OCI-LY1 (cell line): ENCODE measurements at regions not wholly inside any gene's neighbourhood (a gene's known extent, or its start where the extent isn't known, plus 50 kb on each side); places are given as distances from the start of the nearest gene placed in this dataset.

Experiments used
- CTCF ChIP-seq: fragments of 200-600 bp; sonication (generic), shearing (Covaris generic); IDR thresholded peaks from 2 replicates; pipeline ENCODE4 v1.5.1; 2017; ENCODE audit warnings: mild to moderate bottlenecking, antibody characterized with exemption, low read length, moderate library complexity, mixed read lengths
- EZH2 ChIP-seq: fragments of 200-600 bp; sonication (generic), shearing (Covaris generic); IDR thresholded peaks from 2 replicates; pipeline ENCODE4 v1.8.0; 2017; ENCODE audit warnings: borderline replicate concordance, mixed run types, mild to moderate bottlenecking, antibody characterized with exemption, low read length, moderate library complexity, mixed read lengths

- TF ChIP-seq CTCF (no peak), EZH2 (no peak)
These were observed 147.5 kb downstream of the METTL4 start for GRCh38 chr18:2423761-2424160.
